Ishikawa (cell line): ENCODE measurements at regions not wholly inside any gene's neighbourhood (a gene's known extent, or its start where the extent isn't known, plus 50 kb on each side); places are given as distances from the start of the nearest gene placed in this dataset.

ENCODE experiments used
- CEBPB ChIP-seq: IDR thresholded peaks from 2 replicates; pipeline ENCODE4 v1.6.1; 2012
- CREB1 ChIP-seq: IDR thresholded peaks from 2 replicates; pipeline ENCODE4 v1.6.1; 2012; ENCODE audit warnings: low read depth
- EGR1 ChIP-seq: IDR thresholded peaks from 2 replicates; pipeline ENCODE4 v1.6.1; 2012
- EP300 ChIP-seq: IDR thresholded peaks from 2 replicates; pipeline ENCODE4 v1.6.1; 2012; ENCODE audit warnings: borderline replicate concordance
- FOXM1 ChIP-seq: IDR thresholded peaks from 2 replicates; pipeline ENCODE4 v1.6.1; 2012; ENCODE audit warnings: low read depth, borderline replicate concordance
- NFIC ChIP-seq: IDR thresholded peaks from 2 replicates; pipeline ENCODE4 v1.6.1; 2012
- RAD21 ChIP-seq: IDR thresholded peaks from 2 replicates; pipeline ENCODE4 v1.6.1; 2012; ENCODE audit warnings: low read depth
- TAF1 ChIP-seq: IDR thresholded peaks from 2 replicates; pipeline ENCODE4 v1.6.1; 2012; ENCODE audit warnings: low read depth, mild to moderate bottlenecking
- TCF12 ChIP-seq: IDR thresholded peaks from 2 replicates; pipeline ENCODE4 v1.6.1; 2012; ENCODE audit warnings: low read depth
- TEAD4 ChIP-seq: IDR thresholded peaks from 2 replicates; pipeline ENCODE4 v1.6.1; 2012
- YY1 ChIP-seq: IDR thresholded peaks from 2 replicates; pipeline ENCODE4 v1.6.1; 2012; ENCODE audit warnings: low read depth
- ZBTB7A ChIP-seq: IDR thresholded peaks from 2 replicates; pipeline ENCODE4 v1.6.1; 2012; ENCODE audit warnings: low read depth
- TF ChIP-seq, protein P1 (sequence below): IDR thresholded peaks from 2 replicates; pipeline ENCODE4 v1.6.1; 2012
- TF ChIP-seq, protein P2 (sequence below): IDR thresholded peaks from 2 replicates; pipeline ENCODE4 v1.6.1; 2012
- TF ChIP-seq, protein P3 (sequence below): IDR thresholded peaks from 2 replicates; pipeline ENCODE4 v1.6.1; 2012; ENCODE audit warnings: low read depth, mild to moderate bottlenecking

DNA sequence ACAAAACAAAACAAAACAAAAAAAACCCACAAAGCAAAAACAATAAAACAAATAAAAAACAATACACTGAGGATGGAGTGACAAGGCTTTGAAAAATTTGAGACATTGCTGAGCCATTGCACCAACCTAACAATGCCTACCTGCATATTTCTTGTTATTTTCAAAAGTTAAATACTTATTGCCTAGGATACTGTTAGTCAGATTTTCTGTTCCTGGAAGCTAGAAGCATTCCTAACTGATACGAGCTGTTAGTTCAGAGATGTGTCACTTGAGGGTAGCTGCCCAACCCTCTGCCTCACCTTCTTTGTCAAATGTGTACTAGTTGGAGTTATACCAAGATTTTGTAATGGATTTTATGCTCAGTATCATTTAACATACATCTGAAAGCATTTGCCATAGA, 187.2 kb downstream of the TXNL1 start:
- no peak for TF ChIP-seq EGR1
- TF ChIP-seq NFIC: no peak
- no peak for TF ChIP-seq TAF1
- TF ChIP-seq YY1: no peak
- no peak for TF ChIP-seq TEAD4

DNA sequence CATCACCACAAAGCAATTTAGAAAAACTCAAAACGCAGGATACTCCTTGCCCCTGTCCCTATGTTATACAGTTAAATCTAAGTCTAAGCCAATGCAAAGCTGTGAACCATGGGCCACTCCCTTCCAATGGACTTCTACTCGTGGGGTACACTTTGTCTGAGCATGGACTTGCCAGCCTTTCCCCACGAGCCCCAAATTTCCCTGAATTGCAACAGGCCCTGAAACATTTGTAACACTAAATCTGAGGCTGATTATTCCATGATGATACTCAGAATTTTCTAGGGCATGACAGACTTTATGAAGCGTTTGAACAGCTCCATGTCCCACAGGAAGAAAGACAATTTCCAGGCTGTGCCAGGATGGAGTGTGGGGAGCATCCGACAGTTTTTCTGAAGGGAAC, 189.6 kb downstream of the TXNL1 start:
- TF ChIP-seq TCF12: no peak
- TF ChIP-seq, protein P1, sequence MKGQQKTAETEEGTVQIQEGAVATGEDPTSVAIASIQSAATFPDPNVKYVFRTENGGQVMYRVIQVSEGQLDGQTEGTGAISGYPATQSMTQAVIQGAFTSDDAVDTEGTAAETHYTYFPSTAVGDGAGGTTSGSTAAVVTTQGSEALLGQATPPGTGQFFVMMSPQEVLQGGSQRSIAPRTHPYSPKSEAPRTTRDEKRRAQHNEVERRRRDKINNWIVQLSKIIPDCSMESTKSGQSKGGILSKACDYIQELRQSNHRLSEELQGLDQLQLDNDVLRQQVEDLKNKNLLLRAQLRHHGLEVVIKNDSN: no peak
- no peak for TF ChIP-seq FOXM1
- no peak for TF ChIP-seq ZBTB7A
- TF ChIP-seq NFIC: no peak
- TF ChIP-seq TAF1: no peak
- TF ChIP-seq RAD21: no peak
- no peak for TF ChIP-seq EP300
- TF ChIP-seq, protein P2, sequence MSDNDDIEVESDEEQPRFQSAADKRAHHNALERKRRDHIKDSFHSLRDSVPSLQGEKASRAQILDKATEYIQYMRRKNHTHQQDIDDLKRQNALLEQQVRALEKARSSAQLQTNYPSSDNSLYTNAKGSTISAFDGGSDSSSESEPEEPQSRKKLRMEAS: no peak
- no peak for TF ChIP-seq TEAD4
- TF ChIP-seq, protein P3, sequence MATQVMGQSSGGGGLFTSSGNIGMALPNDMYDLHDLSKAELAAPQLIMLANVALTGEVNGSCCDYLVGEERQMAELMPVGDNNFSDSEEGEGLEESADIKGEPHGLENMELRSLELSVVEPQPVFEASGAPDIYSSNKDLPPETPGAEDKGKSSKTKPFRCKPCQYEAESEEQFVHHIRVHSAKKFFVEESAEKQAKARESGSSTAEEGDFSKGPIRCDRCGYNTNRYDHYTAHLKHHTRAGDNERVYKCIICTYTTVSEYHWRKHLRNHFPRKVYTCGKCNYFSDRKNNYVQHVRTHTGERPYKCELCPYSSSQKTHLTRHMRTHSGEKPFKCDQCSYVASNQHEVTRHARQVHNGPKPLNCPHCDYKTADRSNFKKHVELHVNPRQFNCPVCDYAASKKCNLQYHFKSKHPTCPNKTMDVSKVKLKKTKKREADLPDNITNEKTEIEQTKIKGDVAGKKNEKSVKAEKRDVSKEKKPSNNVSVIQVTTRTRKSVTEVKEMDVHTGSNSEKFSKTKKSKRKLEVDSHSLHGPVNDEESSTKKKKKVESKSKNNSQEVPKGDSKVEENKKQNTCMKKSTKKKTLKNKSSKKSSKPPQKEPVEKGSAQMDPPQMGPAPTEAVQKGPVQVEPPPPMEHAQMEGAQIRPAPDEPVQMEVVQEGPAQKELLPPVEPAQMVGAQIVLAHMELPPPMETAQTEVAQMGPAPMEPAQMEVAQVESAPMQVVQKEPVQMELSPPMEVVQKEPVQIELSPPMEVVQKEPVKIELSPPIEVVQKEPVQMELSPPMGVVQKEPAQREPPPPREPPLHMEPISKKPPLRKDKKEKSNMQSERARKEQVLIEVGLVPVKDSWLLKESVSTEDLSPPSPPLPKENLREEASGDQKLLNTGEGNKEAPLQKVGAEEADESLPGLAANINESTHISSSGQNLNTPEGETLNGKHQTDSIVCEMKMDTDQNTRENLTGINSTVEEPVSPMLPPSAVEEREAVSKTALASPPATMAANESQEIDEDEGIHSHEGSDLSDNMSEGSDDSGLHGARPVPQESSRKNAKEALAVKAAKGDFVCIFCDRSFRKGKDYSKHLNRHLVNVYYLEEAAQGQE: no peak
- no peak for TF ChIP-seq CREB1
- TF ChIP-seq EGR1: no peak
- TF ChIP-seq CEBPB: no peak
- TF ChIP-seq YY1: no peak

DNA sequence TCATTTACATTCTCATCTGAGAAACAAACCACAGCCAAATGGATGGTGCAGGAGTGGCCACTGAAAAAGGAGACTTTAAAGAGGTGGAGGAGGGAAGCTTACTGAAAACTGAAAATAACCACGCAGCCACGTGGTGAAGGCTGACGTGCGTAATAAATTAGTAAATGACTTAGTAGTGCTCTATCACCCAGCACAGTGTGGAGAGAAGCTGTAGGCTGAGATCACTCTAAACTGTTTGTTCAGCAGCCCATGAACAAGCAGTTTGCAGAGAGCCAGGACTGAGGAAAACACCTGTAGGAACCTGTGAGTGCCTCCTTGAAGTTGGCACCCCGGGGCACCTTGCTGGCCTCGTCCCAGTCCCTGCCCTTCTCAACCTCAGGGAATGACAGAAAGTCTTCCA, 193.0 kb downstream of the TXNL1 start:
- no peak for TF ChIP-seq YY1

DNA sequence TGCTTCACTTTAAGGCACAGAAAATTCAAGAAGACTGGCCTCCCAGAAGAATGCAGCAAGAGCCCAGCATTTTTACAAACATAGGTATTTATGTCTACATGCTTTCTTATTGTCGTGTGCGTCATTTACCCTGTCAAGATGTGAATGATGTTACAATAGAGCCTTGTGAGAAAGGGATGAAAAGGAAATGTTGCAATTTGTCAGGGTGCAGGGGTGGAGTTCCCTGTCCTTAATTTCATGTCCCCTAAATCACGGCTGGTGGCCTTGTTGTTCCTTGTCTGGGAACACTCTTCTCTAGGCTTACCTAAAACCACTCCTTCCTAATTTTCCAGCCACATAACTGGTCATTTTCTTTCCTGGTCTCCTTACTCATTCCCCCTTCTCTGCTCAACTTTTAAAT, 194.2 kb downstream of the TXNL1 start:
- TF ChIP-seq ZBTB7A: no peak
- TF ChIP-seq YY1: no peak
- TF ChIP-seq TEAD4: no peak
- TF ChIP-seq FOXM1: no peak
- TF ChIP-seq NFIC: no peak
- no peak for TF ChIP-seq TCF12
- TF ChIP-seq TAF1: no peak
- TF ChIP-seq, protein P1: no peak

DNA sequence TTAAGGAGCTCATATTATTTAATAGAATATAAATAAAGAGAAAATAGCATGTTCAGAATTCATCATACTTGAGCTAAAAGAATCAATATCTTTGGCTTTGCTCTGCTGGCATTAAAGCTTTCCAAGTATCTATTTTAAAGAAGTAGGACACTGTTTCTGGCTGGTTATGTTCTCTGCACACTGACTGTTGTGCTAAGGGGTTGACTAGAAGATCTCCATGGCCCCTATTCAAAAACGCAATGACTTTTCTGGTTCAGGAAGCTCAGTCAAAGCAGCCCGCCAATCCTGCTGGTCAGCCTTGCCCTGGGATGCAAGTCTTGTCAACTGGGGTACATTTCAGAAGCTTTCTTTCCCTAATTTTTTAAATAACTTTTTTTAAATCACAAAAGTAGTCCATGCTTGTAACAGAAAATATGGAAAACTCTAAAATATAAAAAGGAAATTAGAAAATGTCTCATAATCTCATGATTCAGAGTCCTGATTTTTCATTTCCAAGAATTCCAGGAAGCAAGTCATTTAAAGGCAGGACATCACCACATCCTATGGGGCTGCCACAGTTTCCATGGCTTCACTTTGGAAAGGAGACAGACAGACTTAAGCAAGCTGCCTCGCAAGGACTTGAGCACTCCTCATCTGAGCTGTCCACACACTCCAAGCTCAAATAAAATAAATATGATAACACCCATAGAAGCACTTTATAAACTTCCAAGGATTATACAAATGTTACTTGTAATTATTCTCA, 195.1 kb downstream of the TXNL1 start:
- no peak for TF ChIP-seq YY1
- no peak for TF ChIP-seq RAD21
- TF ChIP-seq CEBPB: no peak
- TF ChIP-seq EGR1: no peak
- no peak for TF ChIP-seq EP300
- no peak for TF ChIP-seq TCF12
- no peak for TF ChIP-seq FOXM1
- TF ChIP-seq, protein P1: no peak
- no peak for TF ChIP-seq ZBTB7A
- TF ChIP-seq, protein P3: no peak
- TF ChIP-seq TAF1: no peak
- no peak for TF ChIP-seq NFIC
- no peak for TF ChIP-seq CREB1
- TF ChIP-seq TEAD4: no peak
- TF ChIP-seq, protein P2: no peak

DNA sequence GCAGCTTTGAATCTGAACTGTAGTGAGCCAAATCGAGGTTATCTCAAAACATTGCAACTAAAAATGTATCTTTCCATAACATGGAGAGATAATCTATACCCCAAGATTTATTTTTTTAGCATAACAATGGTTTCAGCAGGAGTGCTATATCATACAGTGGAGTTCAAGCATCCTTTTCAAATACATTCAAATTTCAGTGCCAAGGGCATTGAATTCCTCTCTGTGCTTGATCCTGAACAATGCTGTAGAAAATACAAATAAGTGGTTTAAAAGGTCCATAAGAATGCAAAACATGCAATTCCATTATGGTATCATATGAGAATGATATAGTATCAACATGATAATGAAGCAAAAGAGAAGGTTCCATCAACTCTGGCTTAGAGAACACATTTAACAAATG, 201.7 kb downstream of the TXNL1 start:
- TF ChIP-seq CREB1: no peak
- TF ChIP-seq, protein P2: no peak
- no peak for TF ChIP-seq EP300
- TF ChIP-seq, protein P3: no peak
- TF ChIP-seq YY1: no peak
- no peak for TF ChIP-seq ZBTB7A
- no peak for TF ChIP-seq EGR1
- no peak for TF ChIP-seq CEBPB
- no peak for TF ChIP-seq NFIC
- no peak for TF ChIP-seq FOXM1
- no peak for TF ChIP-seq RAD21
- no peak for TF ChIP-seq TAF1
- TF ChIP-seq TEAD4: no peak
- TF ChIP-seq TCF12: no peak
- TF ChIP-seq, protein P1: no peak
